ENCODE measurements at regions not wholly inside any gene's neighbourhood (a gene's known extent, or its start where the extent isn't known, plus 50 kb on each side); places are given as distances from the start of the nearest gene placed in this dataset.
A peak's percentile ranks its signal among the peaks of the same experiment; 100 is the strongest.

DNA sequence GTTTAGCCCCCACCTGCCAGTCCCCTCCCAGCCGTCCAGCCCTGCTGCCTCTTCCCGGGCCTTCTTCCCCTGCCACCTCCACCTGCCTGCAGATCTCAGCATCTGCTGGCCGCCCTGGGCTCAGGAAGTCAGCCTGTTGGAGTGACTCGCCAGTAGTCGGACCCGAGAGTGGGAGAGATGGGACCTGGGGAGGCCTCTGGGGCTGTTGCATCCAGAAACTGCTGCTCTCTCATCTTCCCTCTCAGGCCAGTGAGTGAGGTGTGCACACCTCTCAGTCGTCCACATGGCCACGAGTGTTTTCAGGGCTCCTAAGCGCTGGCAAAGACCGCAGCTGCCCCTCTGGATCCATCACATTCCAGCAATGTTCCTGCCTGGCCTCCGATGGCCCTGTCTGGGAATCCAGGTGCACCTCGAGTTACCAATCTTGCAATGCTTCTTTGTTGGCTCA is 151.8 kb upstream of the SOX1 start:
- no peak for DNase-seq
- FAIRE-seq, result no peak
- H3K36me3 ChIP-seq (ENCODE audit: control insufficient read depth in 2 of 3, insufficient read depth in 3 of 3, low read length in 3 of 3), result no peaks in the 10 kb centered on the region
- intact Hi-C loops (cut with DNase I), result no loop called here
- no peak overlapping the region for H3K27ac ChIP-seq (ENCODE audit: low read depth in 2 of 2, low read length in 2 of 2)
- no peaks in the 10 kb centered on the region for H3K9me3 ChIP-seq (ENCODE audit: control insufficient read depth in 2 of 3, insufficient read depth in 1 of 3, low read length in 3 of 3)
- no peak overlapping the region for H3K4me3 ChIP-seq (ENCODE audit: low read length in 3 of 3)
- no peaks in the 10 kb centered on the region for H3K4me1 ChIP-seq (ENCODE audit: control insufficient read depth in 2 of 3, insufficient read depth in 2 of 3, low read depth in 1 of 3, low read length in 3 of 3)
- TF ChIP-seq, protein P1, sequence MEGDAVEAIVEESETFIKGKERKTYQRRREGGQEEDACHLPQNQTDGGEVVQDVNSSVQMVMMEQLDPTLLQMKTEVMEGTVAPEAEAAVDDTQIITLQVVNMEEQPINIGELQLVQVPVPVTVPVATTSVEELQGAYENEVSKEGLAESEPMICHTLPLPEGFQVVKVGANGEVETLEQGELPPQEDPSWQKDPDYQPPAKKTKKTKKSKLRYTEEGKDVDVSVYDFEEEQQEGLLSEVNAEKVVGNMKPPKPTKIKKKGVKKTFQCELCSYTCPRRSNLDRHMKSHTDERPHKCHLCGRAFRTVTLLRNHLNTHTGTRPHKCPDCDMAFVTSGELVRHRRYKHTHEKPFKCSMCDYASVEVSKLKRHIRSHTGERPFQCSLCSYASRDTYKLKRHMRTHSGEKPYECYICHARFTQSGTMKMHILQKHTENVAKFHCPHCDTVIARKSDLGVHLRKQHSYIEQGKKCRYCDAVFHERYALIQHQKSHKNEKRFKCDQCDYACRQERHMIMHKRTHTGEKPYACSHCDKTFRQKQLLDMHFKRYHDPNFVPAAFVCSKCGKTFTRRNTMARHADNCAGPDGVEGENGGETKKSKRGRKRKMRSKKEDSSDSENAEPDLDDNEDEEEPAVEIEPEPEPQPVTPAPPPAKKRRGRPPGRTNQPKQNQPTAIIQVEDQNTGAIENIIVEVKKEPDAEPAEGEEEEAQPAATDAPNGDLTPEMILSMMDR (IDR thresholded peaks at IDR 0.05; ENCODE audit: borderline replicate concordance, extremely low read depth, insufficient read depth), result no peak
- no peak overlapping the region for H3K9ac ChIP-seq (ENCODE audit: low read length in 3 of 3)
- H3K27me3 ChIP-seq (ENCODE audit: control insufficient read depth, insufficient read depth, low read length), result no peaks in the 10 kb centered on the region

DNA sequence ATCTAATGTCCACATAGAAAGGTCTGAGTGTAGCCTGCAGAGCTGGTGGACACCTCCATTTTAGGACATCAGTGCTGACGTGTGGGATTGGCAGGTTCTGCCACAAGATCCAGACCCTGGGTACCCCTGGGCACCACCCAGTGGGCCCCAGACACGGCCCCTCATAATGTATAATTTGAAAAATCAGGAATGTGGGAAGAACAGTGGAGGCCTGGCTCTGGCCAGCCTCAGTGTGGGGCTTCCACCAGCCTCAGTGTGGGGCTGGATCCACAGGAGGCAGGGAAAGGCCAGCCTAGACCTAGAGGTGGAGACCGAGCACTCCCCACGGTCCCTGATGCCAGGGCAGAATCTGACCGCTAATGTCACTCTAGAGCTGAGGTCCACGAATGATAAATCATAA is 150.7 kb upstream of the SOX1 start:
- DNase-seq (no peak), FAIRE-seq (no peak)
- H3K36me3 ChIP-seq (ENCODE audit: control insufficient read depth in 2 of 3, insufficient read depth in 3 of 3, low read length in 3 of 3), result no peaks in the 10 kb centered on the region
- no peak overlapping the region for H3K27ac ChIP-seq (ENCODE audit: low read depth in 2 of 2, low read length in 2 of 2)
- H3K4me1 ChIP-seq (ENCODE audit: control insufficient read depth in 2 of 3, insufficient read depth in 2 of 3, low read depth in 1 of 3, low read length in 3 of 3), result no peaks in the 10 kb centered on the region
- H3K27me3 ChIP-seq (ENCODE audit: control insufficient read depth, insufficient read depth, low read length), result no peaks in the 10 kb centered on the region
- no peaks in the 10 kb centered on the region for H3K9me3 ChIP-seq (ENCODE audit: control insufficient read depth in 2 of 3, insufficient read depth in 1 of 3, low read length in 3 of 3)
- no peak overlapping the region for H3K9ac ChIP-seq (ENCODE audit: low read length in 3 of 3)
- intact Hi-C loops (cut with DNase I), result no loop called here
- H3K4me3 ChIP-seq (ENCODE audit: low read length in 3 of 3), result no peak overlapping the region
- TF ChIP-seq, protein P1 (IDR thresholded peaks at IDR 0.05; ENCODE audit: borderline replicate concordance, extremely low read depth, insufficient read depth), result no peak

DNA sequence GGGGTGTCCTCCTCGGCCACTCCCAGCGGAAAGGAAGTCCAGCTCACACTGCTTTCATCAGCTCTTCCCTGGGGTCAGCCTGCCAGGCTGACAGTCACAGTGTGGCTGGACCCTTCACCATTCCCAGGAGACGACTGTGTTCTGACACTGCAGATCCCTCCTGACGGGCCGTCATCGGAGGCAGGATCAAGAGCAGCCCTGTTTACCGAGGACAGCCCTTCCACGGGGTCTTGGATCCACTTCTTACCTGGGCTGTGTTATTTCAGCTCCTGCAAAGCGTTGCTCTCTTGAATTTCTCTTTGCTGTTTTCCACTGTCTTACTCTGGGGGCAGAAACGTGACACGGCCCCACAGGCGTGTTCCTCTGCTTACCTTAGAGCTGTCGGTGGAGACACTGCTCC is 149.9 kb upstream of the SOX1 start:
- Histone ChIP-seq H3K4me3 (ENCODE audit: low read length in 3 of 3) (no peak overlapping the region), H3K4me1 (ENCODE audit: control insufficient read depth in 2 of 3, insufficient read depth in 2 of 3, low read depth in 1 of 3, low read length in 3 of 3) (no peaks in the 10 kb centered on the region), H3K9ac (ENCODE audit: low read length in 3 of 3) (no peak overlapping the region), H3K9me3 (ENCODE audit: control insufficient read depth in 2 of 3, insufficient read depth in 1 of 3, low read length in 3 of 3) (no peaks in the 10 kb centered on the region), H3K27me3 (ENCODE audit: control insufficient read depth, insufficient read depth, low read length) (no peaks in the 10 kb centered on the region), H3K36me3 (ENCODE audit: control insufficient read depth in 2 of 3, insufficient read depth in 3 of 3, low read length in 3 of 3) (no peaks in the 10 kb centered on the region), H3K27ac (ENCODE audit: low read depth in 2 of 2, low read length in 2 of 2) (no peak overlapping the region)
- intact Hi-C loops (cut with DNase I), result no loop called here
- TF ChIP-seq, protein P1 (IDR thresholded peaks at IDR 0.05; ENCODE audit: borderline replicate concordance, extremely low read depth, insufficient read depth), result no peak
- FAIRE-seq (no peak), DNase-seq (no peak)

DNA sequence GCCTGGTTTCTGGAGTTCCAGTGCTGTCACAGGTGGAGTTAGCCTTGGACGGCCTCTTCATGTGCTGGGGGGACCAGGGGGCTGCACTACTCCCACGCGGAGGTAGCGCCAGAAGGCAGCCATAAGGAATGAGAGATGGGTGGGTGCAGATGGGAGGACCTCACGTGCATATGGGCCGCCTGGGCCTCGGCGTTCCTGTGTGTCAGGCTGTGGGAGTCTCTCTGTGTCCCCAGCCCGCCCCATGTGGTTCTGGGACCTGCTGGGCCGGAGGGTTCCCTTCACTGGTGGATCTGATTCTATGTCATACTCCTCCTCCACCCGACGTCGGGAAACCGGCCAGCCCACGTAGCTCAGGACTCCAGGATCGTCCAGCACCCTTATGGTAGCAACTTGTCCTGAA is 149.0 kb upstream of the SOX1 start:
- H3K4me1 ChIP-seq (ENCODE audit: control insufficient read depth in 2 of 3, insufficient read depth in 2 of 3, low read depth in 1 of 3, low read length in 3 of 3), result no peaks in the 10 kb centered on the region
- H3K4me3 ChIP-seq (ENCODE audit: low read length in 3 of 3), result no peak overlapping the region
- no peaks in the 10 kb centered on the region for H3K27me3 ChIP-seq (ENCODE audit: control insufficient read depth, insufficient read depth, low read length)
- peak in 2 of 5 donors; percentile 8 to 34 for DNase-seq
- H3K9ac ChIP-seq (ENCODE audit: low read length in 3 of 3), result no peak overlapping the region
- intact Hi-C loops (cut with DNase I), result no loop called here
- no peak overlapping the region for H3K27ac ChIP-seq (ENCODE audit: low read depth in 2 of 2, low read length in 2 of 2)
- TF ChIP-seq, protein P1 (IDR thresholded peaks at IDR 0.05; ENCODE audit: borderline replicate concordance, extremely low read depth, insufficient read depth), result no peak
- H3K36me3 ChIP-seq (ENCODE audit: control insufficient read depth in 2 of 3, insufficient read depth in 3 of 3, low read length in 3 of 3), result no peaks in the 10 kb centered on the region
- no peaks in the 10 kb centered on the region for H3K9me3 ChIP-seq (ENCODE audit: control insufficient read depth in 2 of 3, insufficient read depth in 1 of 3, low read length in 3 of 3)
- no peak for FAIRE-seq

Measured in kidney (tissue), 13 donors.